CD4-positive, alpha-beta T cell treated with Interleukin-6 at 100 ng/mL for 8 hours (primary cell): ENCODE measurements at regions not wholly inside any gene's neighbourhood (a gene's known extent, or its start where the extent isn't known, plus 50 kb on each side); places are given as distances from the start of the nearest gene placed in this dataset.

Experiments
- DNase-seq: peaks from one replicate; pipeline ENCODE4 v3.0.0-alpha.2; 2020; ENCODE audit warnings: mixed read lengths, low spot score

GRCh38 chr3:7913283-7913682 is 588.3 kb upstream of the LMCD1 start:
- no peak for DNase-seq

GRCh38 chr3:7915356-7915755 is 586.3 kb upstream of the LMCD1 start:
- DNase-seq: no peak

- DNase-seq: no peak
These were observed 584.0 kb upstream of the LMCD1 start for GRCh38 chr3:7917443-7918151.

GRCh38 chr3:7920211-7920610 is 581.4 kb upstream of the LMCD1 start:
- no peak for DNase-seq

- DNase-seq: no peak
These were observed 577.4 kb upstream of the LMCD1 start for GRCh38 chr3:7924228-7924627.

- DNase-seq: no peak
These were observed 574.6 kb upstream of the LMCD1 start for GRCh38 chr3:7927015-7927414.

GRCh38 chr3:7927864-7928263 is 573.8 kb upstream of the LMCD1 start:
- DNase-seq: no peak

- DNase-seq: no peak
These were observed 572.2 kb upstream of the LMCD1 start for GRCh38 chr3:7929319-7929889.

GRCh38 chr3:7934362-7934761 is 567.3 kb upstream of the LMCD1 start:
- no peak for DNase-seq

- no peak for DNase-seq
These were observed 553.7 kb upstream of the LMCD1 start for GRCh38 chr3:7947930-7948329.

GRCh38 chr3:7950890-7951289 is 550.7 kb upstream of the LMCD1 start:
- DNase-seq: no peak

GRCh38 chr3:7953449-7954014 is 548.1 kb upstream of the LMCD1 start:
- no peak for DNase-seq

GRCh38 chr3:7957024-7957423 is 544.6 kb upstream of the LMCD1 start:
- no peak for DNase-seq

- DNase-seq: no peak
These were observed 542.5 kb upstream of the LMCD1 start for GRCh38 chr3:7959094-7959493.

- no peak for DNase-seq
These were observed 541.0 kb upstream of the LMCD1 start for GRCh38 chr3:7960601-7961000.

- no peak for DNase-seq
These were observed 539.3 kb upstream of the LMCD1 start for GRCh38 chr3:7962301-7962700.

GRCh38 chr3:7964899-7965298 is 536.7 kb upstream of the LMCD1 start:
- no peak for DNase-seq

GRCh38 chr3:7973006-7973405 is 528.6 kb upstream of the LMCD1 start:
- no peak for DNase-seq

- no peak for DNase-seq
These were observed 524.2 kb upstream of the LMCD1 start for GRCh38 chr3:7977245-7978086.

- no peak for DNase-seq
These were observed 523.6 kb upstream of the LMCD1 start for GRCh38 chr3:7978087-7978422.

GRCh38 chr3:7982126-7982525 is 519.5 kb upstream of the LMCD1 start:
- DNase-seq: no peak

- no peak for DNase-seq
These were observed 502.2 kb upstream of the LMCD1 start for GRCh38 chr3:7999384-7999783.

GRCh38 chr3:8001307-8001706 is 500.3 kb upstream of the LMCD1 start:
- no peak for DNase-seq
